IMR-90 (cell line): ENCODE measurements at regions not wholly inside any gene's neighbourhood (a gene's known extent, or its start where the extent isn't known, plus 50 kb on each side); places are given as distances from the start of the nearest gene placed in this dataset.

Source experiments
- ATAC-seq: fragments of 200-7000 bp; cut with Tn5 transposase; 2 replicates; pipeline ENCODE4 v1.9.1; 2020; ENCODE audit warnings: low read depth, mild to moderate bottlenecking, moderate library complexity
- BruUV-seq: library from RNA; stranded (reverse); fragments of 400-500 nt; replicated peaks from 2 replicates; lab custom pipeline; 2021; lab: Mats Ljungman, UMichigan
- CTCF ChIA-PET: fragments of 300-600 bp; formaldehyde crosslinking; extraction: SDS; loops from one replicate; lab custom pipeline; 2021; ENCODE audit warnings: antibody characterized with exemption; lab: Yijun Ruan, JAX
- POLR2A ChIA-PET: fragments of 300-600 bp; sonication (Branson Sonifier 250); formaldehyde crosslinking; loops from one replicate; lab custom pipeline; 2022; ENCODE audit warnings: antibody characterized with exemption; ENCODE audit not compliant: unreplicated experiment; lab: Charles Lee
- DNase-seq: peaks from one replicate; pipeline ENCODE4 v3.0.0; 2013
- H2AFZ ChIP-seq: replicated peaks from 2 replicates; pipeline ENCODE3; 2013; ENCODE audit warnings: low read length, mild to moderate bottlenecking; ENCODE audit not compliant: poor library complexity
- H2AK5ac ChIP-seq: 2 replicates; pipeline ENCODE4 v1.6.1; 2013; ENCODE audit warnings: low read depth, low read length, inconsistent platforms
- H2AK9ac ChIP-seq: replicated peaks from 2 replicates; pipeline ENCODE3; 2013; ENCODE audit warnings: mild to moderate bottlenecking, low read depth, low read length, moderate library complexity; ENCODE audit not compliant: poor library complexity
- H2BK120ac ChIP-seq: 2 replicates; pipeline ENCODE4 v1.6.1; 2013; ENCODE audit warnings: low read depth, low read length, inconsistent platforms
- H2BK15ac ChIP-seq: 3 replicates; pipeline ENCODE4 v1.6.1; 2013; ENCODE audit warnings: low read depth, low read length, inconsistent platforms
- H2BK20ac ChIP-seq: 2 replicates; pipeline ENCODE4 v1.6.1; 2013; ENCODE audit warnings: low read depth, mild to moderate bottlenecking, inconsistent platforms, low read length, moderate library complexity
- H2BK5ac ChIP-seq: 2 replicates; pipeline ENCODE4 v1.6.1; 2013; ENCODE audit warnings: mild to moderate bottlenecking, low read depth, low read length, inconsistent platforms; ENCODE audit not compliant: poor library complexity, severe bottlenecking
- H3K14ac ChIP-seq: replicated peaks from 2 replicates; pipeline ENCODE4 v1.6.1; 2013; ENCODE audit warnings: low read depth, low read length, inconsistent platforms
- H3K18ac ChIP-seq: 2 replicates; pipeline ENCODE4 v1.6.1; 2013; ENCODE audit warnings: low read depth, low read length, control low read depth
- H3K23ac ChIP-seq: 2 replicates; pipeline ENCODE4 v1.6.1; 2013; ENCODE audit warnings: low read depth, low read length, inconsistent platforms
- H3K27ac ChIP-seq: 2 replicates; pipeline ENCODE4 v1.5.1; 2013; ENCODE audit warnings: mild to moderate bottlenecking, control low read depth, low read length; ENCODE audit not compliant: insufficient read depth
- H3K27me3 ChIP-seq: 2 replicates; pipeline ENCODE4 v1.6.1; 2013; ENCODE audit warnings: low read length; ENCODE audit not compliant: control insufficient read depth, insufficient read depth
- H3K36me3 ChIP-seq: 2 replicates; pipeline ENCODE4 v1.6.1; 2013; ENCODE audit warnings: low read length, mixed read lengths; ENCODE audit not compliant: control insufficient read depth, insufficient read depth
- H3K4ac ChIP-seq: 2 replicates; pipeline ENCODE4 v1.6.1; 2013; ENCODE audit warnings: low read depth, low read length, inconsistent platforms
- H3K4me1 ChIP-seq: 2 replicates; pipeline ENCODE4 v1.6.1; 2013; ENCODE audit warnings: low read length, mixed read lengths; ENCODE audit not compliant: control insufficient read depth, insufficient read depth
- H3K4me2 ChIP-seq: 2 replicates; pipeline ENCODE4 v1.6.1; 2013; ENCODE audit warnings: low read depth, mild to moderate bottlenecking, control low read depth, low read length, moderate library complexity
- H3K4me3 ChIP-seq: 2 replicates; pipeline ENCODE4 v1.5.1; 2013; ENCODE audit warnings: low read depth, mild to moderate bottlenecking, control low read depth, low read length, moderate library complexity; ENCODE audit not compliant: insufficient read depth
- H3K56ac ChIP-seq: 2 replicates; pipeline ENCODE4 v1.6.1; 2013; ENCODE audit warnings: low read length, inconsistent platforms; ENCODE audit not compliant: insufficient read depth; ENCODE audit errors: extremely low read depth
- H3K79me1 ChIP-seq, 2 experiments: 2 replicates each; pipeline ENCODE4 v1.6.1; 2013; ENCODE audit warnings: low read length in 2 of 2, inconsistent platforms in 1 of 2, low read depth in 1 of 2
- H3K9ac ChIP-seq: 2 replicates; pipeline ENCODE4 v1.6.1; 2013; ENCODE audit warnings: low read depth, low read length, control low read depth
- H3K9me1 ChIP-seq: 2 replicates; pipeline ENCODE4 v1.6.1; 2013; ENCODE audit warnings: low read length, inconsistent platforms; ENCODE audit not compliant: insufficient read depth
- H3K9me3 ChIP-seq: 2 replicates; pipeline ENCODE4 v1.6.1; 2013; ENCODE audit warnings: low read length; ENCODE audit not compliant: control insufficient read depth, insufficient read depth
- H4K20me1 ChIP-seq: 2 replicates; pipeline ENCODE4 v1.6.1; 2013; ENCODE audit warnings: low read length, inconsistent platforms; ENCODE audit not compliant: insufficient read depth
- H4K5ac ChIP-seq: 2 replicates; pipeline ENCODE4 v1.6.1; 2013; ENCODE audit warnings: mild to moderate bottlenecking, low read depth, low read length, control low read depth
- H4K8ac ChIP-seq, 2 experiments: 2 replicates each; pipeline ENCODE4 v1.6.1; 2013; ENCODE audit warnings: low read depth in 2 of 2, low read length in 2 of 2, control low read depth in 1 of 2, inconsistent platforms in 1 of 2
- H4K91ac ChIP-seq: 2 replicates; pipeline ENCODE4 v1.6.1; 2013; ENCODE audit warnings: low read depth, low read length, inconsistent platforms; ENCODE audit not compliant: insufficient read depth
- MAFK ChIP-seq: IDR thresholded peaks from 2 replicates; pipeline ENCODE4 v1.6.1; 2012; ENCODE audit warnings: low read depth, low read length, improper control_type of control experiment
- MXI1 ChIP-seq: IDR thresholded peaks from 2 replicates; pipeline ENCODE4 v1.6.1; 2012; ENCODE audit warnings: low read depth, mild to moderate bottlenecking, low read length, moderate library complexity, borderline replicate concordance
- RCOR1 ChIP-seq: IDR thresholded peaks from 2 replicates; pipeline ENCODE4 v1.6.1; 2012; ENCODE audit warnings: mild to moderate bottlenecking, low read length, improper control_type of control experiment; ENCODE audit not compliant: insufficient replicate concordance
- SMC3 ChIP-seq: fragments of 150-350 bp; IDR thresholded peaks from 2 replicates; pipeline ENCODE4 v1.6.1; 2016; ENCODE audit warnings: low read depth, mild to moderate bottlenecking, antibody characterized with exemption, low read length, moderate library complexity
- dilution Hi-C: fragments of 300-500 bp; cut with HindIII; formaldehyde crosslinking; loops from one replicate; pipeline ENCODE4 v1.14.3; 2018; ENCODE audit warnings: low sequenced_read_pairs; ENCODE audit not compliant: unreplicated experiment
- in situ Hi-C: fragments of 300-500 bp; cut with MboI; formaldehyde crosslinking; loops from 3 replicates; pipeline ENCODE4 v1.14.3; 2019; ENCODE audit warnings: low sequenced_read_pairs, inconsistent platforms, mixed read lengths
- intact Hi-C: fragments of 100-400 bp; cut with micrococcal nuclease; formaldehyde crosslinking; loops from 2 replicates; pipeline ENCODE4 v1.10.0; 2022

DNA sequence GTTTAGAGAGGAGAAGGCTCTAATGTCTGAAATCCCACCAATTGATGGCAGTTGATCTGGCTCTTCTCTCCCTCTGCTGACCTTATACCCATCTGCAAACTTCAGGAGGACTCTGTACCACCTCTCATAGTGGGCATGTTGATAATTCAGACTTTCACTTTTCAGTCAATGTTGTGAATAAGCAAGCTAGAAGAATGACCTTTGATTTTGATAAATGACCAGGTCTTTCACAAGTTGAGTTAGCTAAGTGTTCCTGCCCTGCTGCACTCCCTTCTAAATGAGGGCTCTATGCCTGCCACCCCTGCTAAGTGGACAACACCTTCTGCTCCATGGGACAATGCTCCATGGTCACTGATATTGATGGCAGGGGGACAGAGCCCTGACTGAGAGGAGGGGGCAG is 74.7 kb downstream of the SPRY4 start:
- Histone ChIP-seq H3K27me3 (no peaks in the 10 kb centered on the region), H4K91ac (no peak overlapping the region), H3K9me1 (no peaks in the 10 kb centered on the region), H2BK5ac (no peak overlapping the region), H4K5ac (no peak overlapping the region), H2BK15ac (no peak overlapping the region), H3K14ac (no peak overlapping the region), H2BK20ac (no peak overlapping the region), H2AK5ac (no peak overlapping the region), H3K56ac (no peak overlapping the region), H4K8ac (no peak overlapping the region), H2AFZ (no peak overlapping the region), H3K4me2 (no peak overlapping the region), H3K18ac (no peak overlapping the region), H3K23ac (no peak overlapping the region), H2AK9ac (no peak overlapping the region), H3K27ac (no peak overlapping the region), H3K4ac (no peak overlapping the region), H3K36me3 (no peaks in the 10 kb centered on the region), H3K9ac (no peak overlapping the region), H3K79me1 (no peaks in the 10 kb centered on the region), H3K4me3 (no peak overlapping the region), H4K20me1 (no peaks in the 10 kb centered on the region), H3K9me3 (no peaks in the 10 kb centered on the region), H2BK120ac (no peak overlapping the region), H3K4me1 (peaks cover 12% of the 10 kb centered on the region)
- BruUV-seq: no TSS peak
- ATAC-seq (no peak), DNase-seq (no peak)
- in situ Hi-C loops: no loop called here
- TF ChIP-seq MAFK (no peak), MXI1 (no peak), SMC3 (no peak), RCOR1 (no peak)
- CTCF ChIA-PET: interaction anchor here (0.8 kb wide), 1 partner anchor 9 kb away, joined by 3 read pairs; no protein-coding TSS in a partner anchor
- POLR2A ChIA-PET: interaction anchor here (0.6 kb wide), 1 partner anchor 1031 kb away, joined by 3 read pairs; no protein-coding TSS in a partner anchor
- dilution Hi-C loops: no loop called here
- intact Hi-C loops: no loop called here
